Stomach smooth muscle (tissue), 2 donors: ENCODE measurements at regions not wholly inside any gene's neighbourhood (a gene's known extent, or its start where the extent isn't known, plus 50 kb on each side); places are given as distances from the start of the nearest gene placed in this dataset.

Experiments used
- H3K27ac ChIP-seq: one replicate; pipeline ENCODE4 v1.7.0; 2013; ENCODE audit warnings: mild to moderate bottlenecking, low read length, inconsistent platforms
- H3K27me3 ChIP-seq, 2 donors: one replicate each; pipeline ENCODE4 v1.7.0; 2013; ENCODE audit warnings: low read length in 2 of 2; ENCODE audit not compliant: insufficient read depth in 2 of 2, control insufficient read depth in 1 of 2
- H3K36me3 ChIP-seq, 2 donors: one replicate each; pipeline ENCODE4 v1.7.0; 2013; ENCODE audit warnings: low read length in 2 of 2; ENCODE audit not compliant: control insufficient read depth in 2 of 2, insufficient read depth in 2 of 2
- H3K4me1 ChIP-seq: one replicate; pipeline ENCODE4 v1.7.0; 2013; ENCODE audit warnings: low read length; ENCODE audit not compliant: control insufficient read depth, insufficient read depth
- H3K4me3 ChIP-seq, 2 donors: one replicate each; pipeline ENCODE4 v1.7.0; 2013; ENCODE audit warnings: low read length in 2 of 2
- H3K9ac ChIP-seq, 2 donors: one replicate each; pipeline ENCODE4 v1.7.0; 2013; ENCODE audit warnings: low read length in 2 of 2, mild to moderate bottlenecking in 1 of 2
- H3K9me3 ChIP-seq, 2 donors: one replicate each; pipeline ENCODE4 v1.7.0; 2013; ENCODE audit warnings: low read length in 2 of 2; ENCODE audit not compliant: control insufficient read depth in 2 of 2
- donor health status: healthy.
- donor health status: Pancreatic carcinoma.

DNA sequence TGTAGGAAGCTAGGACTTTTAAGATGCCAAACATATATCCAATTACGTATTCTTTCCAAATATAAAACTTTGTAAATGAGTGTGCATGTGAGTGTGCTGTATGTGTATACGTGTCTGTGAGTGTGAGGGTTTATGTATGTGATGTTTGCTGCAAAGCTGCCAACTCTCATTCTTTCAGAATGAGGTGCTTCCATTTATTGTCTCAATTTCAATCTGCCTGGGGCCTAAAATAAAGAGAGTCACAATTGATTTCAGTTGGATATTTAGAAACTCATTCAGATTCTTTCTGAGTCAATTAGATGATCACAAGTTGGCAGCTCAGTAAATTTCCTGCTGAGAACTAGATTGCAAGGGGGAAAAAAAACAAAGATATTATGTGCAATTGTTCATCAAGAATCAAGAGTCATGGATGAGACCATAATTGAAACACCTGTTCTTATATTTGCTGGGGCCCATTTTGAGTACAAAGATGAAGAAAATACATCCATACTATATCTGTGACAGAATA lies 621.2 kb upstream of the ACVR2A start:
- Histone ChIP-seq H3K36me3 (no peaks in the 10 kb centered on the region), H3K27ac (no peak overlapping the region), H3K27me3 (no peaks in the 10 kb centered on the region), H3K9me3 (no peaks in the 10 kb centered on the region), H3K9ac (no peak overlapping the region), H3K4me1 (no peaks in the 10 kb centered on the region), H3K4me3 (no peak overlapping the region)

DNA sequence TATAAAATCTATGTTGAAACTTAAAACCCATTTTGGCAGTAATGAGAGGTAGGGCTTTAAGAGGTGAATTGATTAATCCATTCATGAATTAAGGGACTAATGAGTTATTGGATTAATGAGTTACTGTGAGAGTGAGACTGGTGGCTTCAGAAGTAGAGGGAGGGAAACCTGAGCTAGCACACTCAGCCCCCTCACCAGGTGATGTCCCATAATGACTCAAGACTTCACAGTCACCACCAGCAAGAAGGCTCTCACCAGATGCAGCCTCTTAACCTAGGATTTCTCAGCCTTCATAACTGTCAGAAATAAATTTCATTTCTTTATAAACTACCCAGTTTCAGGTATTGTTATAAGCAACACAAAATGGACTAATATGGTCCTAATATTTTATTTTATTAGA lies 621.7 kb upstream of the ACVR2A start:
- no peaks in the 10 kb centered on the region for H3K4me1 ChIP-seq

DNA sequence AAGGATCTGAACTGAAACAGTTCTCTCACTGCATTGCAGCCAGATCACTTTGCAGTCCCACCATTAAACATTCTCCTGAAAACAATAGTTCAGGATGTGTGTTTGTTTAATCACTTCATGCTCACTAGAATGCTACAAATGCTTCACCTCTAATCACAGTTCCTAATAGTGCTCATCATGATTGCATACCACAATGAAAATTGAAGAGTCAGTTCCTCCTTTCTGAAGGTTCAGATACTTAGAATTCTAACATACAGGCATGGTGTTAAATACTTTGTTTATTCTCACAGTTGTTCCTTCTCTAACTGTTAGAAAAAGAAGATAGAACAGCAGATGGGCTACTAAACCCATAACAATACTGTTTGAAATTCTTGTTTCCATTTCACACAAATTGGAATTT lies 622.3 kb upstream of the ACVR2A start:
- Histone ChIP-seq H3K9me3 (no peaks in the 10 kb centered on the region), H3K36me3 (no peaks in the 10 kb centered on the region), H3K9ac (no peak overlapping the region), H3K27me3 (no peaks in the 10 kb centered on the region), H3K27ac (no peak overlapping the region), H3K4me1 (no peaks in the 10 kb centered on the region), H3K4me3 (no peak overlapping the region)

More for the DNA sequence above, 621.7 kb upstream of the ACVR2A start:
- Histone ChIP-seq H3K9ac (no peak overlapping the region), H3K4me3 (no peak overlapping the region), H3K9me3 (no peaks in the 10 kb centered on the region), H3K36me3 (no peaks in the 10 kb centered on the region), H3K27ac (no peak overlapping the region), H3K27me3 (no peaks in the 10 kb centered on the region)

DNA sequence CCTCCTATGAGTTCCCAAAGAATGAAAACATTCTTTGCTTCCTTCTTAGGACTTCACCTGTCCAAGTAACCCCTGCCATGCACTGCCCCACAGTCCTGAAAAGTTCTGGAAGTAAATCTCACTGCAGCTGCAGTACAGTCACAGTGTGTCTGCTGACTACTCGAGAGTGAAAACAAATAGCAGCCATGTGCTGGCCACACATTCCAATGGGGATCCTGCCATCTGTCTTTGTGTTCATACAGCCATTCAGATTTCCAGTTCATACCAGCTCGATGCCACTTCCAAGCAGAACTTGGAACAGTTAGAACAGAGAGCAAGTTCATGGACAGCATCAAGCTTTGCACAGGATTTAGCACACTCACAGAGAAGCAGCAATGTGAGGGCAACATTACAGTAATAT lies 629.9 kb upstream of the ACVR2A start:
- Histone ChIP-seq H3K4me1 (no peaks in the 10 kb centered on the region), H3K36me3 (no peaks in the 10 kb centered on the region), H3K27ac (no peak overlapping the region), H3K9me3 (no peaks in the 10 kb centered on the region), H3K4me3 (no peak overlapping the region), H3K27me3 (no peaks in the 10 kb centered on the region), H3K9ac (no peak overlapping the region)

DNA sequence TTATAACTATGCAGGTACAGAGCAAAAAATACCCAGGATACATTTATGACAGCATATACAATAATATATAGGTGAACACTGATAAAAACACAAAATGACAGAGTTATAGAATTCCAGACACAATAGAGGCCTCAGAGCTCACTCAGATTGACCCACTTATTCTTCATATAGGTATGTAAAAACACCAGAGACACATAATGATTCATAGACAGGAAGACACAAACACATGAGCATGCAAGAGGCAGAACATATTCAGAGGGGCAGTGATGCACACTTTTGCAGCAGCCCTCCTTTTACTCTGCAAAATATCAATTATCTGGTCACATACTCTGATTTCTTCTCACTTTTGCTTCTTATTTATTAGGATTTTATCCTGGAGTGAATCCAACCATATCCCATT lies 633.3 kb upstream of the ACVR2A start:
- Histone ChIP-seq H3K4me3 (no peak overlapping the region), H3K4me1 (no peaks in the 10 kb centered on the region), H3K36me3 (no peaks in the 10 kb centered on the region), H3K9ac (no peak overlapping the region), H3K9me3 (no peaks in the 10 kb centered on the region), H3K27ac (no peak overlapping the region), H3K27me3 (no peaks in the 10 kb centered on the region)

DNA sequence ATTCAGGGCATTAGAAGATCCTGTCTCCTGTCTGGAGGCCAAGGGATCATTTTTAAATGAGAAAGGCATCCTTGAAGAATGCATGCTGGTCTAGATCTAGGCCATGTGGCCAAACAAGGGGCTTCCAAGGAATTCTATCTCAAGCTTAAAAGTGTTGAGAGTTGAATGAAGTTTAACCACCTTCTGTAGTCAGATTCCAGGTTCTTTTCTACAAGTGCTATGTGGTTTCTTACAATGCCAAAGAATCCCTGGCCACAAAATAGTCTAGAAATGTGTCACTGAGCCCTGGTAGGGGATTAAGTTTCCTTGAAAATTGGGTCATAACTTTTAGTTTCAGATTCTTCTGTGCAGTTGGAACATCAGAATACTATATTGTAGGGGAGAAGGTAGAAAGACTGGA lies 640.7 kb upstream of the ACVR2A start:
- H3K36me3 ChIP-seq, result no peaks in the 10 kb centered on the region
- H3K27me3 ChIP-seq, result no peaks in the 10 kb centered on the region
- H3K4me1 ChIP-seq, result no peaks in the 10 kb centered on the region
- no peak overlapping the region for H3K4me3 ChIP-seq
- no peak overlapping the region for H3K9ac ChIP-seq
- no peaks in the 10 kb centered on the region for H3K9me3 ChIP-seq
- no peak overlapping the region for H3K27ac ChIP-seq

DNA sequence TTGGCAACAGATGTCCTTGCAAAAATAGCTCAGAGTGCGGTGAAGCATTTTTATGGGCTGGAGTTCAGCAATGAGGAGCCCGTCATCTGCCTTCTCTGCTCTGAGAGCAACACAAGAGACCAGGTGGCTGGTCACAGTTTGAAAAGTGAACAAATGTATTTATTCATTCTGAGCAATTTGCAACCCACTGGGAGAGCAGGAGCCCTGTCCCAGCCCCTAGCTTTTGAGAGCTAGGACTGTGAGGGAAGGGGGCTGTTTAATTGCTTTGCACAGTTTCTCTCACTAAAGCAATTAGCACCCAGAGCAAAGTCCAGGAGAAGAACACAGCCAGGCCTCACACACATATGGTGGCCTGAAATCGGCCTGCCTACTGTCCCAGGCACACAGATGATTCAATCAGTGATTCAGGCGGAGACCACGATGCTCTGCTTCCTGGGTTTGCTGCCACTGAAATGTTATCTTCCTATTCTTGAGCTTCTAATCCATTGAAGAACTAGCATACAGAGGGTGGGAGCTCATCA lies 646.1 kb upstream of the ACVR2A start:
- Histone ChIP-seq H3K4me1 (no peaks in the 10 kb centered on the region), H3K9me3 (no peaks in the 10 kb centered on the region), H3K9ac (no peak overlapping the region), H3K27ac (no peak overlapping the region), H3K4me3 (no peak overlapping the region), H3K36me3 (no peaks in the 10 kb centered on the region), H3K27me3 (no peaks in the 10 kb centered on the region)

DNA sequence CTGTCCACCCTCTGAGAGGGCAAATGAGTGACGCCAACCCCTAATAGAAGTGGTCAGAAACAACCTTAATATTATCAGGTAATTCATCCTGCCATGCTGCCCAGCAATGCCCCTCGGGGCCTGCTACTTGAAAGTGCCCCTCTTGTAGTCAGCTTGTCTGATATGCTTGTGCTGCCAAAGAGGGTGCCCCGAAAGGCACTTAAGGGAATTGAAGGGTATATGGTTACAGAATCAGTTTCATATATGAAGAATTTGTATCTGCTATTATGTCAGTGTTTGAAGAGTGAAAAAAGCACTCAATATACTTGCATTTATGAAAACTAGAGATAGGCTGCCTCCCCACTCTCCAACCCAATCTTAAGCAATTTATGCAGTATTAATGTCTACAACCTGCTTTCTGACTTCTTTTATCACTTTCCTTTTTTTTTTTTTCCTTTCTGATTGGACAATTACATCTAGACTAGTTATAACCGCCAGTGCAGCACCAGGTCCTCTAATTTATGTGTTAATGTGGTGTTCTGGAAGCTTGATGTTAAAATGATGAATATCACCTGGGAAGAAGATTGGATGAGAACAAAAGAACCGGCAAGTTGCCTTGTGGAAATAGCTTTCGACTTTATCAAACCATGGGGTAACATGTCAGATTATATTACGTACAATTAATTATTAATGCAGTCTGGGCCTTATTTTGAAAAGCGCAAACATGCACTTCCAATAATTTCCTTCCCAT lies 646.9 kb upstream of the ACVR2A start:
- H3K4me1 ChIP-seq, result no peaks in the 10 kb centered on the region
- H3K4me3 ChIP-seq, result no peak overlapping the region
- no peak overlapping the region for H3K27ac ChIP-seq
- no peaks in the 10 kb centered on the region for H3K36me3 ChIP-seq
- no peak overlapping the region for H3K9ac ChIP-seq
- H3K27me3 ChIP-seq, result no peaks in the 10 kb centered on the region
- no peaks in the 10 kb centered on the region for H3K9me3 ChIP-seq

DNA sequence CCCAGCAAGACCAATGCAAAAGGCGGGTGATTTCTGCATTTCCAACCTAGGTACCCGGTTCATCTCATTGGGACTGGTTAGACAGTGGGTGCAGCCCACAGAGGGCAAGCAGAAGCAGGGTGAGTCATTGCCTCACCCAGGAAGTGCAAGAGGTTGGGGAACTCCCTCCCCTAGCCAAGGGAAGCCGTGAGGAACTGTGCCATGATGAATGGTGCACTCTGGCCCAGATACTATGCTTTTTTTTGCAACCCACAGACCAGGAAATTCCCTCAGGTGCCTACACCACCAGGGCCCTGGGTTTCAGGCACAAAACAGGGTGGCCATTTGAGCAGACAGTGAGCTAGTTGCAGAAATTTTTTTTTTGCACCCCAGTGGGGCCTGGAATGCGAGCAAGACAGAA lies 662.6 kb upstream of the ACVR2A start:
- no peak overlapping the region for H3K27ac ChIP-seq
- H3K27me3 ChIP-seq, result no peaks in the 10 kb centered on the region
- H3K9ac ChIP-seq, result no peak overlapping the region
- no peak overlapping the region for H3K4me3 ChIP-seq
- no peaks in the 10 kb centered on the region for H3K36me3 ChIP-seq
- H3K4me1 ChIP-seq, result no peaks in the 10 kb centered on the region
- no peaks in the 10 kb centered on the region for H3K9me3 ChIP-seq

DNA sequence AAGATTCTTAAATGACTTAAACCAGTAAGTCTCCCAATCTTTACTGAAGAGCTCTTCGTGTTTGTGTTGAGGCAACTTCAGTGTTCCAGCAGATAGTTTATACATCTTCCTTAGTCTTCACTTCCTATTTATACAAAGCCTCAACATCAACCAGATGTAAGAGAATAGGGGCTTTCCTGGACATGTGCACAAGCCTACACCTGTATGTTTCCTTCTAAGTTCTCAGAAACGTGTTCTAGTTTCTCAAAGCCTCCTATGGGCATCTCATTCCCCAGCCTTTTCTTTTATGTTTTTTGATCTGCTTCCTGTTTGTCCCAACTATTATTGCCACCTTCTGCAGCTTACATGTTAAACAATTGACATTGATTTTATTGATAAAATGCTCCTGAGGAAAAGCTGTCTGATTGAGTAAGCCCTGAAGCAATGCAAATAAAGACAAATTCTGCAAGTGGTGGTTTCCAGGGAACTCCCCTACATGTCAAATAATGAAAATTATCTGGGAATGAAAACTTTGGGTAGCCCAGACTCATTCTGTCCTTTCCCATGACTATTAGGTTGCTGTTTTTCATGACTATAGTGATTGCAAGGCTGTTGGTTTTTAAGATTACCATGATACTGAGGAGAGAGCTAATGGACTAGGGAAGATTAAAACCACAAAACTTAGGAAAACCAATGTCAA lies 663.3 kb upstream of the ACVR2A start:
- no peak overlapping the region for H3K27ac ChIP-seq
- no peak overlapping the region for H3K9ac ChIP-seq
- no peaks in the 10 kb centered on the region for H3K27me3 ChIP-seq
- no peak overlapping the region for H3K4me3 ChIP-seq
- H3K9me3 ChIP-seq, result no peaks in the 10 kb centered on the region
- H3K4me1 ChIP-seq, result no peaks in the 10 kb centered on the region
- no peaks in the 10 kb centered on the region for H3K36me3 ChIP-seq
